Ovary (tissue), 3 donors: ENCODE measurements at regions not wholly inside any gene's neighbourhood (a gene's known extent, or its start where the extent isn't known, plus 50 kb on each side); places are given as distances from the start of the nearest gene placed in this dataset.

Experiments used
- CTCF ChIP-seq, 3 donors: fragments of 450-650 bp in 2 of 3; fragments of 200-600 bp in 1 of 3; IDR thresholded peaks; one replicate each; pipeline versions ENCODE4 v1.5.1 to v1.8.0; 2016 to 2022; ENCODE audit warnings: antibody characterized with exemption in 3 of 3, mild to moderate bottlenecking in 1 of 3
- EP300 ChIP-seq: sonication (generic); formaldehyde crosslinking; IDR thresholded peaks from one replicate; pipeline ENCODE4 v1.6.1; 2017; ENCODE audit warnings: antibody characterized with exemption
- donor health status: DM: no; HTN: no; CAD: no.

- TF ChIP-seq CTCF (IDR thresholded peaks at IDR 0.05) = no peak
- TF ChIP-seq EP300 = no peak
Measured at GRCh38 chr18:1475867-1476266, 571.2 kb downstream of the ADCYAP1 start.
